Uterus (tissue), 3 donors: ENCODE measurements at regions not wholly inside any gene's neighbourhood (a gene's known extent, or its start where the extent isn't known, plus 50 kb on each side); places are given as distances from the start of the nearest gene placed in this dataset.

Experiments
- DNase-seq, 2 donors: peaks; one replicate each; pipeline ENCODE4 v3.0.0-alpha.2; 2019 to 2020
- H3K27ac ChIP-seq, 2 donors: fragments of 200-600 bp; sonication (generic); 1 replicate in 1 of 2; 2 replicates in 1 of 2; pipeline ENCODE4 v1.5.1; 2016 to 2018
- H3K27me3 ChIP-seq, 2 donors: fragments of 200-600 bp; sonication (generic); one replicate each; pipeline ENCODE4 v1.5.1; 2018 to 2019; ENCODE audit warnings: control low read depth in 1 of 2
- H3K36me3 ChIP-seq, 2 donors: fragments of 200-600 bp; sonication (generic); one replicate each; pipeline ENCODE4 v1.5.1; 2019; ENCODE audit warnings: control low read depth in 1 of 2
- H3K4me1 ChIP-seq, 2 donors: fragments of 200-600 bp; sonication (generic); one replicate each; pipeline ENCODE4 v1.5.1; 2018 to 2019; ENCODE audit warnings: control low read depth in 1 of 2
- H3K4me3 ChIP-seq, 2 donors: fragments of 200-600 bp; sonication (generic); 1 replicate in 1 of 2; 2 replicates in 1 of 2; pipeline ENCODE4 v1.5.1; 2018 to 2019; ENCODE audit warnings: mild to moderate bottlenecking in 1 of 2
- H3K9me3 ChIP-seq, 2 donors: fragments of 200-600 bp; sonication (generic); one replicate each; pipeline ENCODE4 v1.5.1; 2019; ENCODE audit warnings: control low read depth in 1 of 2
- POLR2A ChIP-seq, 2 donors: fragments of 450-650 bp; IDR thresholded peaks; one replicate each; pipeline ENCODE4 v1.6.1; 2016; ENCODE audit warnings: antibody characterized with exemption in 2 of 2, mild to moderate bottlenecking in 1 of 2, moderate library complexity in 1 of 2
- intact Hi-C: fragments of 100-400 bp; cut with DNase I; formaldehyde crosslinking; loops from one replicate; pipeline ENCODE4 v1.15.1; 2023; ENCODE audit warnings: low total_unique reads
- TF ChIP-seq, protein P1 (sequence below), 4 experiments: fragments of 200-600 bp in 2 of 4; fragments of 450-650 bp in 2 of 4; sonication (generic) in 2 of 4; IDR thresholded peaks; one replicate each; pipeline ENCODE4 v1.5.1; 2016 to 2019; ENCODE audit warnings: antibody characterized with exemption in 4 of 4, mild to moderate bottlenecking in 2 of 4, moderate library complexity in 1 of 4
- donor health status: DM: yes; HTN: yes; CAD: no.

DNA sequence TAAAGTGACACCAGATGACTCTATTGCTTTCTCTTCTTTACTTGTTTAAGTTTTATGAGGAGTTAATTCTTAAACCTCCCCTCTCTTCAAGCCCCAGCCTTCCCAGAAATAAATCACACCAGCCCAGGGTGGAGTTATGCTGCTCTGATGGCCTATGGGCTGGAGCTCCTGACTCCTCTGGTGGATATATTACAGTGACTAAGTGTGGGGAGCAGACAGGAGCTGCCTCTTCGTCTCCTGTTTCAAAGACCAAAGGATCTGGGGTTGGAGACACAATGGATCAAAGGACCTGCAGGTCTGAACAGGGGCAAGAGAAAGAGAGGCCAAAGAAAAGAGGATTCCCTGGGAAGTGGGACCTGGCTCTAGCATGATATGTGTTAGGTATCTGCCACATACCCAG is 312.0 kb upstream of the MSX2 start:
- intact Hi-C loops, result no loop called here
- Histone ChIP-seq H3K27ac (no peak overlapping the region), H3K36me3 (no peaks in the 10 kb centered on the region), H3K4me3 (no peak overlapping the region), H3K27me3 (peaks cover 0 to 2% of the 10 kb centered on the region in 2 donors), H3K9me3 (no peaks in the 10 kb centered on the region), H3K4me1 (no peaks in the 10 kb centered on the region)
- DNase-seq, result no peak
- TF ChIP-seq, protein P1, sequence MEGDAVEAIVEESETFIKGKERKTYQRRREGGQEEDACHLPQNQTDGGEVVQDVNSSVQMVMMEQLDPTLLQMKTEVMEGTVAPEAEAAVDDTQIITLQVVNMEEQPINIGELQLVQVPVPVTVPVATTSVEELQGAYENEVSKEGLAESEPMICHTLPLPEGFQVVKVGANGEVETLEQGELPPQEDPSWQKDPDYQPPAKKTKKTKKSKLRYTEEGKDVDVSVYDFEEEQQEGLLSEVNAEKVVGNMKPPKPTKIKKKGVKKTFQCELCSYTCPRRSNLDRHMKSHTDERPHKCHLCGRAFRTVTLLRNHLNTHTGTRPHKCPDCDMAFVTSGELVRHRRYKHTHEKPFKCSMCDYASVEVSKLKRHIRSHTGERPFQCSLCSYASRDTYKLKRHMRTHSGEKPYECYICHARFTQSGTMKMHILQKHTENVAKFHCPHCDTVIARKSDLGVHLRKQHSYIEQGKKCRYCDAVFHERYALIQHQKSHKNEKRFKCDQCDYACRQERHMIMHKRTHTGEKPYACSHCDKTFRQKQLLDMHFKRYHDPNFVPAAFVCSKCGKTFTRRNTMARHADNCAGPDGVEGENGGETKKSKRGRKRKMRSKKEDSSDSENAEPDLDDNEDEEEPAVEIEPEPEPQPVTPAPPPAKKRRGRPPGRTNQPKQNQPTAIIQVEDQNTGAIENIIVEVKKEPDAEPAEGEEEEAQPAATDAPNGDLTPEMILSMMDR (IDR thresholded peaks at IDR 0.05), result no peak
- TF ChIP-seq POLR2A (IDR thresholded peaks at IDR 0.05), result no peak

DNA sequence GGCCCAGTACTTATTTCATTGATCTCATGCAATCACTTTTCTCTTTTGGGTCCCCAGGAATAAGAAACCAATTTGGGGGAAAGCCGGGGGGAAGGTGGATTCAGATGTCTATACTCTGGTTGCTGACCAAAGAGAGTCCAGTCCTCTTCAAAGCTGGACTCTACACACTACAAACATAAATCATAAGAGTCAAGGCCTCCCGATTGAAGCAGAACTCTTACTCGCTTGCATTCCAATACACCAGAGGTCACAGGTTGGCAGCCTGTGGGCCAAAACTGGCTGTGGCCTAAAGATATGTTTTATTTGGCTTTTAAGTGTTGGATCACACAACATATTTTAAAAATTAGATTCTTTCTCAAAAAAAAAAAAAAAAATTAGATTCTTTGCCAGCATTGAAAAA is 311.4 kb upstream of the MSX2 start:
- TF ChIP-seq, protein P1 (IDR thresholded peaks at IDR 0.05), result no peak
- no peak for TF ChIP-seq POLR2A (IDR thresholded peaks at IDR 0.05)
- no peaks in the 10 kb centered on the region for H3K4me1 ChIP-seq
- intact Hi-C loops, result no loop called here
- peaks cover 0 to 7% of the 10 kb centered on the region in 2 donors for H3K27me3 ChIP-seq
- no peak for DNase-seq
- H3K9me3 ChIP-seq, result no peaks in the 10 kb centered on the region
- no peaks in the 10 kb centered on the region for H3K36me3 ChIP-seq
- H3K27ac ChIP-seq, result no peak overlapping the region
- no peak overlapping the region for H3K4me3 ChIP-seq

DNA sequence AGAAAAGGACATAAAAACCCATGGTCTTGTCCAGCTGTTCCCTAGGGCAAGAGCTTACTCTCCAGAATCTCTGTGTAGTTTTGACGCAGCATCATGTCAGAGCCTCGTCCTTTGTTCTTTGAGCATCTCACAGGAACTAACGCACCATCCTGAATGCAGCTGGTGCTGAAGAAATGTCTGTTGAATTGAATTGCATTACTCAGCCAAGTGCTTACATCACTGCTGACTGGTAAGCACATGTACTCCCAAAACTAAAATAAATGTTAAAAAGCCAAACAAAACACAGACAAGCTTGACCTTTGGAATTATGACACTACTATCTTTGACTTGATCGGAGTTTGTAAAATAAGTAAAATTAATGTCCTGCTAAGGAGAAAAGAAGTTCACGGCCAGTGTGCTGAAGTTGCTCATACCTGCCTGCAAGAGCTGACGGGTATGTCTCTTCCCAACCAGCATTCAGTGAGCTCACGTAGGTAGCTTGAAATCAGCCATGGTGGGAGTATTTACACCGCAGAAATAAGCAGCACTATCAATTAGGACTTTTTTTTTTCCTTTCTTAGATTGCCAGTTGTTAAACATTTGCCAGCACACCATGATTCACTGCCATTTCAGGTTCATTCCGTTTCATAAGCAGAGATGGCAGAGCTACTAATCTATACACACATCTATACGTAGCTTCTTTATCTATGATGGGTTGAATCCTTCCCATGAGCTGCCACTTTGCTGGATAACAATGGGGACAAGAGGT is 310.6 kb upstream of the MSX2 start:
- Histone ChIP-seq H3K4me3 (no peak overlapping the region), H3K27ac (no peak overlapping the region)
- no peak for DNase-seq

DNA sequence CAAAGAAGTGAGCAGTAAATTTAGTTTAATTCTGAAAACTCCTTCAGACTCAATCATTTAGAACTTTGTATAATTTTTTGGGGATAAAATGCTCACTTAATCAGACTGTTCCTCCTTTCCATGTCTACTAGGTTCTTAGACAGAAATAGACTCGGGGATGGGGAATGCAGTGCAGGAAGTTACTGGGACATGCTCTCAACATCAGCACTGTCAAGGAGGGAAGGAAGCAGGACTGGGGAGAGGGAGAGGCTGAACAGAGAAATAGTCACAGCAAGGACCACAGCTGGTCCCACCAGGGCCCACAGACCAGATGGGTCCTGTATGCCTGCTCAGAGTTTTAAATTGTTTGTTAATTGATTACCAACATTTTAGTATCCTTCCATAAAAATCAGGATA is 310.1 kb upstream of the MSX2 start:
- Histone ChIP-seq H3K36me3 (no peaks in the 10 kb centered on the region), H3K27me3 (peaks cover 0 to 7% of the 10 kb centered on the region in 2 donors), H3K4me3 (no peak overlapping the region), H3K27ac (no peak overlapping the region), H3K4me1 (no peaks in the 10 kb centered on the region), H3K9me3 (no peaks in the 10 kb centered on the region)
- intact Hi-C loops, result no loop called here
- no peak for TF ChIP-seq POLR2A (IDR thresholded peaks at IDR 0.05)
- TF ChIP-seq, protein P1 (IDR thresholded peaks at IDR 0.05), result no peak
- no peak for DNase-seq

More for the DNA sequence above, 310.6 kb upstream of the MSX2 start:
- intact Hi-C loops, result no loop called here
- no peaks in the 10 kb centered on the region for H3K9me3 ChIP-seq
- H3K36me3 ChIP-seq, result no peaks in the 10 kb centered on the region
- H3K4me1 ChIP-seq, result no peaks in the 10 kb centered on the region
- H3K27me3 ChIP-seq, result peaks cover 0 to 7% of the 10 kb centered on the region in 2 donors
- TF ChIP-seq, protein P1 (IDR thresholded peaks at IDR 0.05), result no peak
- no peak for TF ChIP-seq POLR2A (IDR thresholded peaks at IDR 0.05)

DNA sequence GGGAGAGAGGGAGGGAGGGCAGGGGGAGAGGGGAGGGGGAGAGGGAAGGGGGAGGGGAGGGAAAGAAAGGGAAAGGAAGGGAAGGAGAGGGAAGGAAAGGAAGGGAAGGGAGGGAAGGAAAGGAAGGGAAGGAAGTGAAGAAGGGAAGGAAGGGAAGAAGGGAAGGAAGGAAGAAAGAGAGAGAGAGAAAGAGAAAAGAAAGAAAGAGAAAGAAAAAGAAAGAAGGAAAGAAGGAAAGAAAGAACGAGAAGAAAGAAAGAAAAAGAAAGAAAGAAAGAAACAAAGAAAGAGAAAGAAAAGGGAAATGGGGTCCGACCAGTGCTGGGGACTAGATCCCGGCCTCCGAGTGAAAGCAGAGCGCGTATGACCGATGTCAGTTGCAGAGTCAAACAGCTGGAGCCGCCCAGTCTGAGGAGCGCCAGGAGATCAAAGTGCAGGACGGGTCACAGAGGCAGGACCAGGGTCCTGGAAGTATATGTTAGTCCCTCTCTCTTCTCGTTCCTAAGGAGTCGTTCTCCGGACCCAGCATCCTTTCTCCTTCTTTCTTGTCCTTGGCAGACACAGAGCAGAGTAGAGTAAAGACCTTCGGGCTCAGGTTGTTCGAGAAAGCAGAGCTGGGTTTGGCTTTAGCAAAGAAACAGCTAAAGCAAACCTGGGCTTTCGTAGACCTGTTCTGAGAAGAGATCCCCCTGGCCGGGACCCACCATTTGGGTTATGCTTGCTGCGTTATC is 305.4 kb upstream of the MSX2 start:
- Histone ChIP-seq H3K4me3 (no peak overlapping the region), H3K27ac (no peak overlapping the region), H3K36me3 (no peaks in the 10 kb centered on the region), H3K9me3 (no peaks in the 10 kb centered on the region), H3K4me1 (no peaks in the 10 kb centered on the region), H3K27me3 (peaks cover 0 to 7% of the 10 kb centered on the region in 2 donors)
- intact Hi-C loops, result no loop called here
- DNase-seq, result no peak
- no peak for TF ChIP-seq POLR2A (IDR thresholded peaks at IDR 0.05)
- TF ChIP-seq, protein P1 (IDR thresholded peaks at IDR 0.05), result no peak
